KMS-11 (cell line): ENCODE measurements at regions not wholly inside any gene's neighbourhood (a gene's known extent, or its start where the extent isn't known, plus 50 kb on each side); places are given as distances from the start of the nearest gene placed in this dataset.

Experiments used
- H2AFZ ChIP-seq: fragments of 200-600 bp; sonication (generic); 2 replicates; pipeline ENCODE4 v1.6.1; 2016; ENCODE audit warnings: antibody characterized with exemption, mixed run types, low read depth
- H3K27ac ChIP-seq: fragments of 200-600 bp; sonication (generic); 2 replicates; pipeline ENCODE4 v1.6.1; 2016; ENCODE audit warnings: mild to moderate bottlenecking, mixed run types
- H3K27me3 ChIP-seq: fragments of 200-600 bp; sonication (generic); 2 replicates; pipeline ENCODE4 v1.6.1; 2017; ENCODE audit warnings: mild to moderate bottlenecking, low read depth, mixed run types, moderate library complexity; ENCODE audit not compliant: insufficient read depth
- H3K36me3 ChIP-seq: fragments of 200-600 bp; sonication (generic); 2 replicates; pipeline ENCODE4 v1.6.1; 2017; ENCODE audit warnings: mild to moderate bottlenecking, mixed run types; ENCODE audit not compliant: insufficient read depth
- H3K4me1 ChIP-seq: fragments of 200-600 bp; sonication (generic); 2 replicates; pipeline ENCODE4 v1.6.1; 2016; ENCODE audit warnings: mild to moderate bottlenecking, low read depth, mixed run types; ENCODE audit not compliant: poor library complexity, severe bottlenecking
- H3K4me2 ChIP-seq: fragments of 200-600 bp; sonication (generic); 2 replicates; pipeline ENCODE4 v1.7.0; 2016; ENCODE audit warnings: mild to moderate bottlenecking, mixed run types
- H3K4me3 ChIP-seq: fragments of 200-600 bp; sonication (generic); IDR thresholded peaks from 2 replicates; pipeline ENCODE4 v1.6.1; 2017; ENCODE audit warnings: low read depth, low read length, mixed read lengths; ENCODE audit not compliant: insufficient read depth
- H3K79me2 ChIP-seq: fragments of 200-600 bp; sonication (generic); 2 replicates; pipeline ENCODE4 v1.6.1; 2016; ENCODE audit warnings: low read depth, mixed run types; ENCODE audit not compliant: insufficient read depth
- H3K9ac ChIP-seq: fragments of 200-600 bp; sonication (generic); 2 replicates; pipeline ENCODE4 v1.6.1; 2016; ENCODE audit warnings: mild to moderate bottlenecking, mixed run types
- H4K20me1 ChIP-seq: fragments of 200-600 bp; sonication (generic); 2 replicates; pipeline ENCODE4 v1.6.1; 2016; ENCODE audit warnings: mild to moderate bottlenecking, mixed run types; ENCODE audit not compliant: insufficient read depth
- TF ChIP-seq, protein P1 (sequence below): fragments of 200-600 bp; sonication (generic); conservative IDR thresholded peaks from 2 replicates; pipeline ENCODE4 v1.6.1; 2017; ENCODE audit warnings: low read depth, mild to moderate bottlenecking, antibody characterized with exemption, low read length, moderate library complexity, mixed read lengths

DNA sequence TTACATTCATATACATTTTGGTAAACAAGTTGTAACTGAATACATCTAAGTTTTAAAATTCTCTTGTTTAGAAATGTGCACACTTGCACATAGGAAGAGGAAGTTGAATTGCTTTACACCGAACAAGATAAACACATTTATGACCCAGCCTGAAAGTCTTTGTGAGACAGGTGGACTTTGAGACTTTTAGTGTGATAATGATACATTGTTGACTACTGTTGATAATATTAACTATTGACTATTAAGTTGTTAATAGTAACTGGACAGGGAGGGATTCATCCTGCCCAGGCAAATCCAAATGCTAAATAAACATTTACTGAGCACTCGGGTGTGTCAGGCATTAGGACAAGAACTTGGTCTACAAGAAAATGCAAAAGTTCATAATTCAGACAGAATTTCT lies 68.0 kb downstream of the AVPR1A start:
- H3K27me3 ChIP-seq: no peaks in the 10 kb centered on the region
- H2AFZ ChIP-seq: no peak overlapping the region
- no peaks in the 10 kb centered on the region for H4K20me1 ChIP-seq
- H3K9ac ChIP-seq: no peak overlapping the region
- no peak overlapping the region for H3K4me3 ChIP-seq
- no peaks in the 10 kb centered on the region for H3K79me2 ChIP-seq
- no peak overlapping the region for H3K27ac ChIP-seq
- H3K4me2 ChIP-seq: no peak overlapping the region
- no peaks in the 10 kb centered on the region for H3K36me3 ChIP-seq
- H3K4me1 ChIP-seq: no peaks in the 10 kb centered on the region
- TF ChIP-seq, protein P1, sequence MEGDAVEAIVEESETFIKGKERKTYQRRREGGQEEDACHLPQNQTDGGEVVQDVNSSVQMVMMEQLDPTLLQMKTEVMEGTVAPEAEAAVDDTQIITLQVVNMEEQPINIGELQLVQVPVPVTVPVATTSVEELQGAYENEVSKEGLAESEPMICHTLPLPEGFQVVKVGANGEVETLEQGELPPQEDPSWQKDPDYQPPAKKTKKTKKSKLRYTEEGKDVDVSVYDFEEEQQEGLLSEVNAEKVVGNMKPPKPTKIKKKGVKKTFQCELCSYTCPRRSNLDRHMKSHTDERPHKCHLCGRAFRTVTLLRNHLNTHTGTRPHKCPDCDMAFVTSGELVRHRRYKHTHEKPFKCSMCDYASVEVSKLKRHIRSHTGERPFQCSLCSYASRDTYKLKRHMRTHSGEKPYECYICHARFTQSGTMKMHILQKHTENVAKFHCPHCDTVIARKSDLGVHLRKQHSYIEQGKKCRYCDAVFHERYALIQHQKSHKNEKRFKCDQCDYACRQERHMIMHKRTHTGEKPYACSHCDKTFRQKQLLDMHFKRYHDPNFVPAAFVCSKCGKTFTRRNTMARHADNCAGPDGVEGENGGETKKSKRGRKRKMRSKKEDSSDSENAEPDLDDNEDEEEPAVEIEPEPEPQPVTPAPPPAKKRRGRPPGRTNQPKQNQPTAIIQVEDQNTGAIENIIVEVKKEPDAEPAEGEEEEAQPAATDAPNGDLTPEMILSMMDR: no peak

DNA sequence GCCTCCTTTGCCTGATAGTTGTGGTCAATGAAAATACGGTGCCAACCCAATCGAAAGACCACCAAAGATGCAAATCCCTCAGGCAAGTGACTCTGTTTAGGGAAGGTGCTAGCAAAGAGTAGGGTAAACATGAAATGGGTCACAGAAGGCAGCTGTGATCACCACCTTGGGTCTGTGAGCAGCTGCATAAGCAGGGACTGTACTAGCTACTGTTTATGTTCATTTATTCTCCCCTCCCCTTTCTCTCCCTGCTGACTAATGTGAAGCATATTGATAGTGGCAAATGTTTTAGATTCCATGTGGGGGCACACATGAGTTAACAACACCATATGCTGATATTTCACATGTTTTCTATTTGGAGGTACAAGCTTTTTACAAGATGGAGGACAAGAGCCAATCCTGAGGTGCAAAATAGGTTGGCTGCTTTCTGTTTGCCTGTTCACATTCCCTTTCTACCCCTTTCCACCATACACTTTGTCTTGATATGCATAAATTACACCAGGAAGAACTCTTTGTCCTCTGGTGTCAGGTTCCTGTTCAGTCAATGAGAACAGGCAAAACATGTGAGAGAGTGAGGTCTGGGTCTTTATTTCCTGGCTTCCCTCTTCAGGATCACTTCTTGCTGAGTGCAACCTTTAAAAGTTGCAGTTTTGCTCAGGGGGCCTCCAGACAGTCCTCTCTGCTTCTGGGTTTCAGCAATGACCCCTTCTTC lies 71.1 kb downstream of the AVPR1A start:
- H3K4me2 ChIP-seq: no peak overlapping the region
- H3K9ac ChIP-seq: no peak overlapping the region
- no peaks in the 10 kb centered on the region for H3K27me3 ChIP-seq
- no peaks in the 10 kb centered on the region for H3K4me1 ChIP-seq
- no peak overlapping the region for H3K4me3 ChIP-seq
- H3K27ac ChIP-seq: no peak overlapping the region
- no peaks in the 10 kb centered on the region for H3K36me3 ChIP-seq
- no peaks in the 10 kb centered on the region for H4K20me1 ChIP-seq
- H2AFZ ChIP-seq: no peak overlapping the region
- TF ChIP-seq, protein P1: no peak
- no peaks in the 10 kb centered on the region for H3K79me2 ChIP-seq

DNA sequence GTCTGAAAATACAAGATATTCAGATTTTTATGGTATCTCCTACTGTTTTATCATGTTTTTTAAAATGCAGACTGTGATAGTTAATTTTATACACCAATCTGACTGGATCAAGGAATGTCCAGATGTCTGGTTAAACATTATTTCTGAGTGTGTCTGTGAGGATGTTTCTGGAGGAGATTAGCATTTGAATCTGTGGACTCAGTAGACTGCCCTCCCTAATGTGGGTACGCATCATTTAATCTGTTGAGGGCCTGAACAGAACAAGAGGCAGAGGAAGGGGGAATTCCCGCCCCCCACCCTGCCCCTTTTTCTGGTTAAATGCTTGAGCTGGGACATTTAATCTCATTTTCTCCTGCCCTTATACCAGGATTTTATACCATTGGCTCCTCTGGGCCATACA lies 72.1 kb downstream of the AVPR1A start:
- no peak overlapping the region for H2AFZ ChIP-seq
- H3K36me3 ChIP-seq: no peaks in the 10 kb centered on the region
- H3K4me1 ChIP-seq: no peaks in the 10 kb centered on the region
- no peak overlapping the region for H3K4me2 ChIP-seq
- H4K20me1 ChIP-seq: no peaks in the 10 kb centered on the region
- no peak overlapping the region for H3K27ac ChIP-seq
- no peaks in the 10 kb centered on the region for H3K79me2 ChIP-seq
- no peak overlapping the region for H3K9ac ChIP-seq
- TF ChIP-seq, protein P1: no peak
- no peak overlapping the region for H3K4me3 ChIP-seq
- no peaks in the 10 kb centered on the region for H3K27me3 ChIP-seq

DNA sequence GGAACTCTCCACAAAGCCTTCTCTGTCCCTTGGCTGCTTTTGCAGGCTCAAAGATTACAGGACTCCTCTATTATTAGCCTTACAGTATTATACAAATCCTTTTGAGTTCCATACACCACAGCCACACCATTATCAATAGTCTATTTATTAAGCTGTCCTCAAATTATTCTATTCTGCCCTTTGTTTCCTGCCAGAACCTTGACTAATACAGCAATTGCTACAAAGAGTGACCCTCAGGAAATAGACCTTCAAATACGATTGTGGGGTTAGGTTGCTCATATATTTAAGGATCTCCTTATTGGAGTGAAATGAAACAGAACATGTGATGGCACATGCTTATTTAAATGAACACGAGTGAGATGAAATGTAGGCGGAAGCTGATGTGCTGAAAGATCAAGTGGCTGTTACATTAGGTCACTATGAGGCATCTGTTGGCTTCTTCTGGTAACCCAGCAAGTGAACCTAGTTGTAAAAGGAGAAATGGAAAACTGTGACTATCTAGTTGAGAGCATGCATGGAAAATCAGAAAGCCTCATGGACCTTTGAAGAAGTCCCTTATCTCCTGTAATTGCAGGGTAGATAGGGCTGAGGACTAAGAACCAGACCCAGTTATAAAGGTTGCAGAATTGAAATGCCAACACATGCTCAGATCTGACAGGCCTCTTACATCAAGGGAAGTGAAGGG lies 75.5 kb downstream of the AVPR1A start:
- no peak overlapping the region for H3K4me3 ChIP-seq
- no peaks in the 10 kb centered on the region for H3K36me3 ChIP-seq
- H2AFZ ChIP-seq: no peak overlapping the region
- H3K27me3 ChIP-seq: no peaks in the 10 kb centered on the region
- no peak overlapping the region for H3K9ac ChIP-seq
- TF ChIP-seq, protein P1: no peak
- no peak overlapping the region for H3K27ac ChIP-seq
- H3K4me1 ChIP-seq: no peaks in the 10 kb centered on the region
- H4K20me1 ChIP-seq: no peaks in the 10 kb centered on the region
- no peak overlapping the region for H3K4me2 ChIP-seq
- no peaks in the 10 kb centered on the region for H3K79me2 ChIP-seq
